ENCODE measurements at regions not wholly inside any gene's neighbourhood (a gene's known extent, or its start where the extent isn't known, plus 50 kb on each side); places are given as distances from the start of the nearest gene placed in this dataset.

GRCh38 chr7:108869070-108869469, 299.4 kb downstream of the DNAJB9 start:
- H3K4me1 ChIP-seq (ENCODE audit: insufficient read depth, low read length), result no peaks in the 10 kb centered on the region
- H3K36me3 ChIP-seq (replicated peaks in 1 of 2; ENCODE audit: control insufficient read depth in 1 of 2, insufficient read depth in 2 of 2, low read length in 2 of 2), result no peaks in the 10 kb centered on the region

GRCh38 chr7:108875139-108875538, 305.5 kb downstream of the DNAJB9 start:
- Histone ChIP-seq H3K79me2 (ENCODE audit: insufficient read depth, low read length) (no peaks in the 10 kb centered on the region), H3K4me1 (ENCODE audit: insufficient read depth, low read length) (no peaks in the 10 kb centered on the region), H2AFZ (ENCODE audit: low read length) (no peak overlapping the region), H4K20me1 (ENCODE audit: insufficient read depth, low read length) (no peaks in the 10 kb centered on the region), H3K27ac (ENCODE audit: extremely low read length, insufficient read depth, low read length) (no peak overlapping the region), H3K4me3 (replicated peaks in 1 of 3; ENCODE audit: insufficient read depth in 1 of 3, low read depth in 2 of 3, low read length in 3 of 3) (no peak overlapping the region), H3K9ac (ENCODE audit: insufficient read depth, low read depth, low read length) (no peak overlapping the region), H3K36me3 (replicated peaks in 1 of 2; ENCODE audit: control insufficient read depth in 1 of 2, insufficient read depth in 2 of 2, low read length in 2 of 2) (no peaks in the 10 kb centered on the region), H3K4me2 (ENCODE audit: low read depth, low read length) (no peak overlapping the region), H3K27me3 (ENCODE audit: control insufficient read depth in 1 of 2, insufficient read depth in 2 of 2, low read length in 2 of 2) (no peaks in the 10 kb centered on the region), H3K9me3 (ENCODE audit: low read length) (peaks cover 11% of the 10 kb centered on the region)
- WGBS (ENCODE audit: low lambda C conversion rate), result 0% methylated on average over 4 of the region's 4 CpGs
- in situ Hi-C loops (cut with HindIII; ENCODE audit: extremely low pct_ligation_motif_present, low pct_unique_long_range_greater_than_20kb), result no loop called here
- BruUV-seq (replicated peaks), result no TSS peak
- DNase-seq (ENCODE audit: low spot score) (no peak), FAIRE-seq (no peak), ATAC-seq (no peak)
- no peak for TF ChIP-seq EZH2 (conservative IDR thresholded peaks at IDR 0.05; ENCODE audit: low read depth, low read length)
- peak; percentile 37; the same call in 1 of the 2 replicates for TF ChIP-seq CTCF (CRISPR knock-in tag; IDR thresholded peaks at IDR 0.05)
- TF ChIP-seq GABPA (IDR thresholded peaks at IDR 0.05; ENCODE audit: low read depth, low read length), result no peak
- TF ChIP-seq GABPA (CRISPR knock-in tag; IDR thresholded peaks at IDR 0.05; ENCODE audit: low read depth), result no peak
- no peak for TF ChIP-seq ZNF674 (CRISPR knock-in tag; IDR thresholded peaks at IDR 0.05; ENCODE audit: low read depth)
- intact Hi-C loops (cut with micrococcal nuclease; ENCODE audit: unreplicated experiment), result no loop called here
- ChIA-PET CTCF (ENCODE audit: low intra/inter-chr PET ratio, low total read pairs) (no interaction called here), POLR2A (no interaction called here)

More at GRCh38 chr7:108869070-108869469, 299.4 kb downstream of the DNAJB9 start:
- Histone ChIP-seq H3K4me3 (replicated peaks in 1 of 3; ENCODE audit: insufficient read depth in 1 of 3, low read depth in 2 of 3, low read length in 3 of 3) (no peak overlapping the region), H2AFZ (ENCODE audit: low read length) (no peak overlapping the region), H3K9ac (ENCODE audit: insufficient read depth, low read depth, low read length) (no peak overlapping the region), H3K27me3 (ENCODE audit: control insufficient read depth in 1 of 2, insufficient read depth in 2 of 2, low read length in 2 of 2) (no peaks in the 10 kb centered on the region), H4K20me1 (ENCODE audit: insufficient read depth, low read length) (no peaks in the 10 kb centered on the region), H3K27ac (ENCODE audit: extremely low read length, insufficient read depth, low read length) (no peak overlapping the region), H3K9me3 (ENCODE audit: low read length) (no peaks in the 10 kb centered on the region), H3K79me2 (ENCODE audit: insufficient read depth, low read length) (no peaks in the 10 kb centered on the region), H3K4me2 (ENCODE audit: low read depth, low read length) (no peak overlapping the region)
- FAIRE-seq (no peak), ATAC-seq (no peak), DNase-seq (ENCODE audit: low spot score) (no peak)
- CTCF ChIA-PET (ENCODE audit: low intra/inter-chr PET ratio, low total read pairs), result no interaction called here
- intact Hi-C loops (cut with micrococcal nuclease; ENCODE audit: unreplicated experiment) (no loop called here), in situ Hi-C loops (cut with HindIII; ENCODE audit: extremely low pct_ligation_motif_present, low pct_unique_long_range_greater_than_20kb) (no loop called here)
- no peak for TF ChIP-seq ETV6 (CRISPR knock-in tag; conservative IDR thresholded peaks at IDR 0.05)
- TF ChIP-seq MYNN (CRISPR knock-in tag; IDR thresholded peaks at IDR 0.05; ENCODE audit: low read depth), result no peak
- TF ChIP-seq CENPT (CRISPR knock-in tag; IDR thresholded peaks at IDR 0.05; ENCODE audit: low read depth), result no peak
- TF ChIP-seq ZNF766 (CRISPR knock-in tag; IDR thresholded peaks at IDR 0.05; ENCODE audit: borderline replicate concordance), result no peak
- no peak for TF ChIP-seq ZNF33B (CRISPR knock-in tag; IDR thresholded peaks at IDR 0.05)
- no peak for TF ChIP-seq ZNF101 (CRISPR knock-in tag; IDR thresholded peaks at IDR 0.05; ENCODE audit: borderline replicate concordance, low read depth)
- no peak for TF ChIP-seq SKIL (CRISPR knock-in tag; IDR thresholded peaks at IDR 0.05; ENCODE audit: borderline replicate concordance)
- 0% methylated on average over 1 of the region's 1 CpG for WGBS (ENCODE audit: low lambda C conversion rate)
- no TSS peak for BruUV-seq (replicated peaks)
- POLR2A ChIA-PET, result no interaction called here
